Activated naive CD8-positive, alpha-beta T cell treated with anti-CD3 and anti-CD28 coated beads, Interleukin-2, amount 50 U/mL, for 24 hours (primary cell): ENCODE measurements at regions not wholly inside any gene's neighbourhood (a gene's known extent, or its start where the extent isn't known, plus 50 kb on each side); places are given as distances from the start of the nearest gene placed in this dataset.

Source experiments
- ATAC-seq: fragments of 150-1000 bp; cut with Tn5 transposase; one replicate; pipeline ENCODE4 v1.10.0; 2021
- DNase-seq: peaks from one replicate; pipeline ENCODE4 v3.0.0; 2021
- H3K27ac Mint-ChIP-seq: one replicate; pipeline ENCODE4 v1.8.0; 2021; ENCODE audit warnings: mild to moderate bottlenecking, mixed read lengths
- H3K27me3 Mint-ChIP-seq: one replicate; pipeline ENCODE4 v1.8.0; 2021; ENCODE audit warnings: mixed read lengths
- H3K36me3 Mint-ChIP-seq: one replicate; pipeline ENCODE4 v1.8.0; 2021; ENCODE audit warnings: low read depth, mixed read lengths
- H3K4me1 Mint-ChIP-seq: one replicate; pipeline ENCODE4 v1.8.0; 2021; ENCODE audit warnings: mixed read lengths
- H3K4me3 Mint-ChIP-seq: one replicate; pipeline ENCODE4 v1.8.0; 2021; ENCODE audit warnings: mild to moderate bottlenecking, moderate library complexity, mixed read lengths
- H3K9me3 Mint-ChIP-seq: one replicate; pipeline ENCODE4 v1.8.0; 2021; ENCODE audit warnings: mixed read lengths

- H3K27ac Mint-ChIP-seq, result no peak overlapping the region
- H3K4me1 Mint-ChIP-seq, result no peaks in the 10 kb centered on the region
- no peaks in the 10 kb centered on the region for H3K36me3 Mint-ChIP-seq
- DNase-seq (no peak), ATAC-seq (no peak)
- no peaks in the 10 kb centered on the region for H3K9me3 Mint-ChIP-seq
- H3K27me3 Mint-ChIP-seq, result no peaks in the 10 kb centered on the region
- no peak overlapping the region for H3K4me3 Mint-ChIP-seq
Observed at GRCh38 chr3:135800071-135800549, 165.4 kb upstream of the PPP2R3A start.

- Mint-ChIP-seq H3K27me3 (no peaks in the 10 kb centered on the region), H3K9me3 (no peaks in the 10 kb centered on the region), H3K36me3 (no peaks in the 10 kb centered on the region), H3K4me1 (no peaks in the 10 kb centered on the region), H3K4me3 (no peak overlapping the region), H3K27ac (no peak overlapping the region)
- ATAC-seq (no peak), DNase-seq (no peak)
Observed at GRCh38 chr3:135801018-135801417, 164.5 kb upstream of the PPP2R3A start.

GRCh38 chr3:135802171-135802570, 163.4 kb upstream of the PPP2R3A start:
- H3K4me1 Mint-ChIP-seq, result no peaks in the 10 kb centered on the region
- no peaks in the 10 kb centered on the region for H3K27me3 Mint-ChIP-seq
- no peaks in the 10 kb centered on the region for H3K9me3 Mint-ChIP-seq
- H3K27ac Mint-ChIP-seq, result no peak overlapping the region
- no peaks in the 10 kb centered on the region for H3K36me3 Mint-ChIP-seq
- no peak overlapping the region for H3K4me3 Mint-ChIP-seq
- DNase-seq, result no peak
- no peak for ATAC-seq

- DNase-seq (no peak), ATAC-seq (no peak)
- Mint-ChIP-seq H3K4me1 (no peaks in the 10 kb centered on the region), H3K9me3 (no peaks in the 10 kb centered on the region), H3K27me3 (no peaks in the 10 kb centered on the region), H3K36me3 (no peaks in the 10 kb centered on the region), H3K27ac (no peak overlapping the region), H3K4me3 (no peak overlapping the region)
Observed at GRCh38 chr3:135803028-135803692, 162.4 kb upstream of the PPP2R3A start.

GRCh38 chr3:135805752-135806151, 159.8 kb upstream of the PPP2R3A start:
- H3K9me3 Mint-ChIP-seq, result no peaks in the 10 kb centered on the region
- no peaks in the 10 kb centered on the region for H3K36me3 Mint-ChIP-seq
- ATAC-seq (no peak), DNase-seq (no peak)
- no peaks in the 10 kb centered on the region for H3K4me1 Mint-ChIP-seq
- no peak overlapping the region for H3K27ac Mint-ChIP-seq
- H3K4me3 Mint-ChIP-seq, result no peak overlapping the region
- no peaks in the 10 kb centered on the region for H3K27me3 Mint-ChIP-seq

GRCh38 chr3:135806317-135806716, 159.2 kb upstream of the PPP2R3A start:
- no peaks in the 10 kb centered on the region for H3K4me1 Mint-ChIP-seq
- H3K36me3 Mint-ChIP-seq, result no peaks in the 10 kb centered on the region
- ATAC-seq (no peak), DNase-seq (no peak)
- H3K27me3 Mint-ChIP-seq, result no peaks in the 10 kb centered on the region
- no peak overlapping the region for H3K4me3 Mint-ChIP-seq
- no peak overlapping the region for H3K27ac Mint-ChIP-seq
- no peaks in the 10 kb centered on the region for H3K9me3 Mint-ChIP-seq

- no peak overlapping the region for H3K27ac Mint-ChIP-seq
Observed at GRCh38 chr3:135807879-135808278, 157.6 kb upstream of the PPP2R3A start.

GRCh38 chr3:135809021-135809634, 156.4 kb upstream of the PPP2R3A start:
- no peaks in the 10 kb centered on the region for H3K9me3 Mint-ChIP-seq

More at GRCh38 chr3:135807879-135808278, 157.6 kb upstream of the PPP2R3A start:
- ATAC-seq (no peak), DNase-seq (no peak)
- Mint-ChIP-seq H3K27me3 (no peaks in the 10 kb centered on the region), H3K36me3 (no peaks in the 10 kb centered on the region), H3K9me3 (no peaks in the 10 kb centered on the region), H3K4me3 (no peak overlapping the region), H3K4me1 (no peaks in the 10 kb centered on the region)

GRCh38 chr3:135811651-135812050, 153.9 kb upstream of the PPP2R3A start:
- Mint-ChIP-seq H3K9me3 (no peaks in the 10 kb centered on the region), H3K27ac (no peak overlapping the region)

More at GRCh38 chr3:135809021-135809634, 156.4 kb upstream of the PPP2R3A start:
- no peaks in the 10 kb centered on the region for H3K4me1 Mint-ChIP-seq
- H3K4me3 Mint-ChIP-seq, result no peak overlapping the region
- DNase-seq (no peak), ATAC-seq (no peak)
- no peaks in the 10 kb centered on the region for H3K36me3 Mint-ChIP-seq
- H3K27me3 Mint-ChIP-seq, result no peaks in the 10 kb centered on the region
- H3K27ac Mint-ChIP-seq, result no peak overlapping the region

GRCh38 chr3:135812057-135812456, 153.5 kb upstream of the PPP2R3A start:
- Mint-ChIP-seq H3K4me1 (no peaks in the 10 kb centered on the region), H3K27ac (no peak overlapping the region), H3K9me3 (no peaks in the 10 kb centered on the region), H3K36me3 (no peaks in the 10 kb centered on the region), H3K4me3 (no peak overlapping the region), H3K27me3 (no peaks in the 10 kb centered on the region)
- DNase-seq, result no peak
- no peak for ATAC-seq

More at GRCh38 chr3:135811651-135812050, 153.9 kb upstream of the PPP2R3A start:
- no peak for ATAC-seq
- no peak for DNase-seq
- Mint-ChIP-seq H3K27me3 (no peaks in the 10 kb centered on the region), H3K4me3 (no peak overlapping the region), H3K36me3 (no peaks in the 10 kb centered on the region), H3K4me1 (no peaks in the 10 kb centered on the region)

- no peak overlapping the region for H3K4me3 Mint-ChIP-seq
- ATAC-seq, result no peak
- H3K27ac Mint-ChIP-seq, result no peak overlapping the region
- H3K27me3 Mint-ChIP-seq, result no peaks in the 10 kb centered on the region
- H3K36me3 Mint-ChIP-seq, result no peaks in the 10 kb centered on the region
- no peaks in the 10 kb centered on the region for H3K9me3 Mint-ChIP-seq
- H3K4me1 Mint-ChIP-seq, result no peaks in the 10 kb centered on the region
- no peak for DNase-seq
Observed at GRCh38 chr3:135834465-135834864, 131.1 kb upstream of the PPP2R3A start.

- Mint-ChIP-seq H3K4me1 (no peaks in the 10 kb centered on the region), H3K9me3 (no peaks in the 10 kb centered on the region), H3K4me3 (no peak overlapping the region), H3K36me3 (no peaks in the 10 kb centered on the region), H3K27ac (no peak overlapping the region), H3K27me3 (no peaks in the 10 kb centered on the region)
- no peak for ATAC-seq
- DNase-seq, result no peak
Observed at GRCh38 chr3:135837977-135838631, 127.4 kb upstream of the PPP2R3A start.

GRCh38 chr3:135840436-135840835, 125.1 kb upstream of the PPP2R3A start:
- no peaks in the 10 kb centered on the region for H3K27me3 Mint-ChIP-seq
- no peak overlapping the region for H3K4me3 Mint-ChIP-seq
- H3K36me3 Mint-ChIP-seq, result no peaks in the 10 kb centered on the region
- H3K4me1 Mint-ChIP-seq, result no peaks in the 10 kb centered on the region
- H3K9me3 Mint-ChIP-seq, result no peaks in the 10 kb centered on the region
- ATAC-seq (no peak), DNase-seq (no peak)
- H3K27ac Mint-ChIP-seq, result no peak overlapping the region

- no peak for DNase-seq
- H3K9me3 Mint-ChIP-seq, result peaks cover 6% of the 10 kb centered on the region
- ATAC-seq, result no peak
- H3K36me3 Mint-ChIP-seq, result no peaks in the 10 kb centered on the region
- no peak overlapping the region for H3K27ac Mint-ChIP-seq
- no peaks in the 10 kb centered on the region for H3K27me3 Mint-ChIP-seq
- H3K4me3 Mint-ChIP-seq, result no peak overlapping the region
- H3K4me1 Mint-ChIP-seq, result no peaks in the 10 kb centered on the region
Observed at GRCh38 chr3:135844386-135844785, 121.1 kb upstream of the PPP2R3A start.

GRCh38 chr3:135848051-135848450, 117.5 kb upstream of the PPP2R3A start:
- no peaks in the 10 kb centered on the region for H3K36me3 Mint-ChIP-seq
- H3K4me1 Mint-ChIP-seq, result no peaks in the 10 kb centered on the region
- H3K9me3 Mint-ChIP-seq, result peaks cover 6% of the 10 kb centered on the region
- ATAC-seq (no peak), DNase-seq (no peak)
- H3K27me3 Mint-ChIP-seq, result no peaks in the 10 kb centered on the region
- no peak overlapping the region for H3K4me3 Mint-ChIP-seq
- no peak overlapping the region for H3K27ac Mint-ChIP-seq
